A549 (cell line): ENCODE measurements at regions not wholly inside any gene's neighbourhood (a gene's known extent, or its start where the extent isn't known, plus 50 kb on each side); places are given as distances from the start of the nearest gene placed in this dataset.

Source experiments
- BHLHE40 ChIP-seq: IDR thresholded peaks from 2 replicates; pipeline ENCODE4 v1.6.1; 2012; ENCODE audit warnings: low read depth, low read length, inconsistent platforms
- EP300 ChIP-seq, 2 experiments: fragments of >200 bp; sonication (Bioruptor Twin); formaldehyde crosslinking; IDR thresholded peaks; 2 replicates in 1 of 2; 3 replicates in 1 of 2; pipeline ENCODE4 v1.6.1; 2016 to 2017
- HMGXB4 ChIP-seq: fragments of 250-450 bp; sonication (Bioruptor Pico); IDR thresholded peaks from 2 replicates; pipeline ENCODE4 v1.5.0; 2021; ENCODE audit warnings: mild to moderate bottlenecking, moderate library complexity, borderline replicate concordance
- KDM1A ChIP-seq: fragments of 200-600 bp; sonication (generic); IDR thresholded peaks from 2 replicates; pipeline ENCODE4 v1.6.1; 2016; ENCODE audit warnings: low read depth, mild to moderate bottlenecking
- MAFK ChIP-seq: fragments of 450-650 bp; IDR thresholded peaks from 2 replicates; pipeline ENCODE4 v1.6.1; 2014; ENCODE audit not compliant: partially characterized antibody
- MAZ ChIP-seq: fragments of 150-350 bp; IDR thresholded peaks from 2 replicates; pipeline ENCODE4 v1.6.1; 2014; ENCODE audit warnings: antibody characterized with exemption, low read depth, low read length, borderline replicate concordance
- NR3C1 ChIP-seq: fragments of >200 bp; sonication (Bioruptor Twin); formaldehyde crosslinking; IDR thresholded peaks from 3 replicates; pipeline ENCODE4 v1.6.1; 2017
- PHF8 ChIP-seq: fragments of 200-600 bp; sonication (generic); IDR thresholded peaks from 2 replicates; pipeline ENCODE4 v1.6.1; 2016; ENCODE audit warnings: low read depth, mild to moderate bottlenecking, antibody characterized with exemption, moderate library complexity, borderline replicate concordance
- POLR2A ChIP-seq: IDR thresholded peaks from 2 replicates; pipeline ENCODE4 v1.6.1; 2012; ENCODE audit warnings: mild to moderate bottlenecking, low read length
- POLR2AphosphoS2 ChIP-seq: conservative IDR thresholded peaks from 2 replicates; pipeline ENCODE4 v1.6.1; 2012; ENCODE audit warnings: low read length, improper control_type of control experiment, inconsistent platforms
- REST ChIP-seq: fragments of 200-600 bp; sonication (generic); IDR thresholded peaks from 2 replicates; pipeline ENCODE4 v1.6.1; 2016; ENCODE audit warnings: antibody characterized with exemption, mild to moderate bottlenecking, moderate library complexity
- SMC3 ChIP-seq: fragments of >200 bp; sonication (Bioruptor Twin); formaldehyde crosslinking; IDR thresholded peaks from 3 replicates; pipeline ENCODE4 v1.6.1; 2018; ENCODE audit warnings: inconsistent platforms
- TF ChIP-seq, protein P1 (sequence below): fragments of >200 bp; sonication (Bioruptor Twin); formaldehyde crosslinking; IDR thresholded peaks from 3 replicates; pipeline ENCODE4 v1.5.1; 2016

DNA sequence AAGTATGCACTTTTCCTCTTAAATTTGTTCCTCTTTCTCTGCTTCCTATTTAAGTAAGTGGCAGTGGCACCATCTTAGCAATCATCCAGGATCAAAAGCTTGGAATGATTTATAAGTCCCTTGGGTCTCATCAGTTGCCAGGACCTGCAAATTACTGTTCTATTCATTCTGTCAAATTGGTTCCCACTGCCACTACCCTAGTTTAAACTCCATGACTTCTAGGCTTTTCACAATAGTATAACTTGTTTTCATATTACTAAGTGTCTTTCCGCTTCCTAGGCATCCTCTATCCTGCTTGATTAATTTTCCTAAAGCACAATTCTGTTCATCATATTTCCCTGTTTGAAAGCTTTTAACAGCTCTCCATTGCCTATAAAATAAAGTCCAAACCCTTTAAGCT, 363.9 kb upstream of the MEF2C start:
- TF ChIP-seq, protein P1, sequence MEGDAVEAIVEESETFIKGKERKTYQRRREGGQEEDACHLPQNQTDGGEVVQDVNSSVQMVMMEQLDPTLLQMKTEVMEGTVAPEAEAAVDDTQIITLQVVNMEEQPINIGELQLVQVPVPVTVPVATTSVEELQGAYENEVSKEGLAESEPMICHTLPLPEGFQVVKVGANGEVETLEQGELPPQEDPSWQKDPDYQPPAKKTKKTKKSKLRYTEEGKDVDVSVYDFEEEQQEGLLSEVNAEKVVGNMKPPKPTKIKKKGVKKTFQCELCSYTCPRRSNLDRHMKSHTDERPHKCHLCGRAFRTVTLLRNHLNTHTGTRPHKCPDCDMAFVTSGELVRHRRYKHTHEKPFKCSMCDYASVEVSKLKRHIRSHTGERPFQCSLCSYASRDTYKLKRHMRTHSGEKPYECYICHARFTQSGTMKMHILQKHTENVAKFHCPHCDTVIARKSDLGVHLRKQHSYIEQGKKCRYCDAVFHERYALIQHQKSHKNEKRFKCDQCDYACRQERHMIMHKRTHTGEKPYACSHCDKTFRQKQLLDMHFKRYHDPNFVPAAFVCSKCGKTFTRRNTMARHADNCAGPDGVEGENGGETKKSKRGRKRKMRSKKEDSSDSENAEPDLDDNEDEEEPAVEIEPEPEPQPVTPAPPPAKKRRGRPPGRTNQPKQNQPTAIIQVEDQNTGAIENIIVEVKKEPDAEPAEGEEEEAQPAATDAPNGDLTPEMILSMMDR: no peak
- TF ChIP-seq POLR2A (no peak), PHF8 (no peak), REST (no peak), POLR2AphosphoS2 (no peak), NR3C1 (no peak), HMGXB4 (no peak), MAZ (no peak), BHLHE40 (no peak), EP300 (IDR thresholded peaks at IDR 0.05) (no peak), SMC3 (no peak), KDM1A (no peak), MAFK (no peak)
